H9 (cell line): ENCODE measurements at regions not wholly inside any gene's neighbourhood (a gene's known extent, or its start where the extent isn't known, plus 50 kb on each side); places are given as distances from the start of the nearest gene placed in this dataset.

ENCODE experiments used
- DNase-seq: peaks from one replicate; pipeline ENCODE4 v3.0.0-alpha.2; 2017
- H2AFZ ChIP-seq: one replicate; pipeline ENCODE4 v1.6.1; 2013; ENCODE audit warnings: mild to moderate bottlenecking, low read length, control low read depth, moderate library complexity
- H2AK5ac ChIP-seq: 2 replicates; pipeline ENCODE4 v1.6.1; 2013; ENCODE audit warnings: low read length, control low read depth, mixed read lengths; ENCODE audit not compliant: insufficient read length
- H2BK120ac ChIP-seq: one replicate; pipeline ENCODE4 v1.6.1; 2013; ENCODE audit warnings: low read depth, mild to moderate bottlenecking, low read length, control low read depth, inconsistent platforms; ENCODE audit not compliant: poor library complexity, severe bottlenecking
- H2BK12ac ChIP-seq: 2 replicates; pipeline ENCODE4 v1.6.1; 2013; ENCODE audit warnings: low read length, control low read depth, mixed read lengths, low read depth; ENCODE audit not compliant: insufficient read length
- H2BK15ac ChIP-seq: 2 replicates; pipeline ENCODE4 v1.6.1; 2013; ENCODE audit warnings: low read depth, low read length, control low read depth
- H2BK20ac ChIP-seq: one replicate; pipeline ENCODE4 v1.6.1; 2013; ENCODE audit warnings: low read depth, mild to moderate bottlenecking, low read length, control low read depth, inconsistent platforms; ENCODE audit not compliant: poor library complexity, severe bottlenecking
- H2BK5ac ChIP-seq: 2 replicates; pipeline ENCODE4 v1.6.1; 2013; ENCODE audit warnings: low read length, control low read depth, mixed read lengths; ENCODE audit not compliant: insufficient read length
- H3K14ac ChIP-seq: 2 replicates; pipeline ENCODE4 v1.6.1; 2013; ENCODE audit warnings: low read length, control low read depth; ENCODE audit not compliant: insufficient read depth
- H3K18ac ChIP-seq: 2 replicates; pipeline ENCODE4 v1.6.1; 2013; ENCODE audit warnings: low read depth, mild to moderate bottlenecking, mixed read lengths, low read length, control low read depth; ENCODE audit not compliant: insufficient read length
- H3K23ac ChIP-seq: 2 replicates; pipeline ENCODE4 v1.6.1; 2013; ENCODE audit warnings: low read length, control low read depth, mixed read lengths, low read depth; ENCODE audit not compliant: insufficient read length
- H3K23me2 ChIP-seq: 2 replicates; pipeline ENCODE4 v1.6.1; 2013; ENCODE audit warnings: low read depth, mild to moderate bottlenecking, mixed read lengths, low read length, control low read depth; ENCODE audit not compliant: insufficient read length, poor library complexity, severe bottlenecking
- H3K27ac ChIP-seq: 2 replicates; pipeline ENCODE4 v1.5.1; 2013; ENCODE audit warnings: low read length, control low read depth, mixed read lengths, low read depth; ENCODE audit not compliant: insufficient read length
- H3K27me3 ChIP-seq: 2 replicates; pipeline ENCODE4 v1.6.1; 2013; ENCODE audit warnings: low read length, control low read depth, inconsistent platforms; ENCODE audit not compliant: insufficient read depth
- H3K4ac ChIP-seq: 2 replicates; pipeline ENCODE4 v1.6.1; 2013; ENCODE audit warnings: low read depth, mild to moderate bottlenecking, control low read depth, inconsistent platforms, low read length, moderate library complexity
- H3K4me1 ChIP-seq: 2 replicates; pipeline ENCODE4 v1.6.1; 2013; ENCODE audit warnings: low read length, control low read depth, inconsistent platforms; ENCODE audit not compliant: insufficient read depth
- H3K4me2 ChIP-seq: 2 replicates; pipeline ENCODE4 v1.6.1; 2013; ENCODE audit warnings: low read length, control low read depth, mixed read lengths; ENCODE audit not compliant: insufficient read length, insufficient read depth
- H3K56ac ChIP-seq: 2 replicates; pipeline ENCODE4 v1.6.1; 2013; ENCODE audit warnings: low read depth, mild to moderate bottlenecking, mixed read lengths, low read length, control low read depth; ENCODE audit not compliant: insufficient read length
- H3K79me1 ChIP-seq: 2 replicates; pipeline ENCODE4 v1.6.1; 2013; ENCODE audit warnings: low read depth, mild to moderate bottlenecking, moderate library complexity, low read length, control low read depth, inconsistent platforms; ENCODE audit not compliant: insufficient read depth, poor library complexity, severe bottlenecking
- H3K79me2 ChIP-seq: 2 replicates; pipeline ENCODE4 v1.6.1; 2013; ENCODE audit warnings: low read length, control low read depth, inconsistent platforms; ENCODE audit not compliant: insufficient read depth
- H3K9ac ChIP-seq: 2 replicates; pipeline ENCODE4 v1.6.1; 2013; ENCODE audit warnings: low read length, control low read depth, mixed read lengths; ENCODE audit not compliant: insufficient read length; ENCODE audit errors: extremely low read depth
- H3K9me3 ChIP-seq: one replicate; pipeline ENCODE4 v1.6.1; 2013; ENCODE audit warnings: low read depth, low read length, inconsistent platforms; ENCODE audit not compliant: control insufficient read depth
- H3T11ph ChIP-seq: one replicate; pipeline ENCODE4 v1.6.1; 2013; ENCODE audit warnings: mild to moderate bottlenecking, low read length, control low read depth, inconsistent platforms
- H4K20me1 ChIP-seq: one replicate; pipeline ENCODE4 v1.6.1; 2013; ENCODE audit not compliant: control insufficient read depth, insufficient read length, insufficient read depth
- H4K5ac ChIP-seq: 2 replicates; pipeline ENCODE4 v1.6.1; 2013; ENCODE audit warnings: low read depth, mild to moderate bottlenecking, mixed read lengths, low read length, control low read depth; ENCODE audit not compliant: insufficient read length
- H4K8ac ChIP-seq: replicated peaks from 2 replicates; pipeline ENCODE4 v1.6.1; 2013; ENCODE audit warnings: low read length, control low read depth, mixed read lengths, low read depth; ENCODE audit not compliant: insufficient read length
- H4K91ac ChIP-seq: 2 replicates; pipeline ENCODE4 v1.6.1; 2013; ENCODE audit warnings: low read depth, mild to moderate bottlenecking, moderate library complexity, mixed read lengths, low read length, control low read depth; ENCODE audit not compliant: insufficient read length
- H3K27ac Mint-ChIP-seq, 3 experiments: 2 replicates in 2 of 3; 3 replicates in 1 of 3; pipeline ENCODE4 v1.8.0; 2020 to 2021; ENCODE audit warnings: mixed read lengths in 3 of 3, mild to moderate bottlenecking in 1 of 3, moderate library complexity in 1 of 3
- H3K27me3 Mint-ChIP-seq: 2 replicates; pipeline ENCODE4 v1.8.0; 2021; ENCODE audit warnings: low read depth, mild to moderate bottlenecking, moderate library complexity, mixed read lengths
- H3K36me3 Mint-ChIP-seq, 3 experiments: 2 replicates in 2 of 3; 3 replicates in 1 of 3; pipeline ENCODE4 v1.8.0; 2020 to 2021; ENCODE audit warnings: low read depth in 3 of 3, mixed read lengths in 3 of 3; ENCODE audit not compliant: insufficient read depth in 1 of 3
- H3K4me1 Mint-ChIP-seq, 2 experiments: 2 replicates each; pipeline ENCODE4 v1.8.0; 2020; ENCODE audit warnings: mixed read lengths in 2 of 2
- H3K4me3 Mint-ChIP-seq, 2 experiments: 2 replicates in 1 of 2; 3 replicates in 1 of 2; pipeline ENCODE4 v1.8.0; 2020 to 2021; ENCODE audit warnings: mild to moderate bottlenecking in 2 of 2, mixed read lengths in 2 of 2, moderate library complexity in 1 of 2
- H3K9me3 Mint-ChIP-seq, 2 experiments: 2 replicates in 1 of 2; 3 replicates in 1 of 2; pipeline ENCODE4 v1.8.0; 2020; ENCODE audit warnings: mild to moderate bottlenecking in 2 of 2, mixed read lengths in 2 of 2, moderate library complexity in 1 of 2
- WGBS: extraction: QIAGEN DNeasy Blood & Tissue Kit; methylation state at CpG from one replicate; pipeline ENCODE4 v1.1.7; 2013; ENCODE audit warnings: missing lambda C conversion rate, low lambda C conversion rate, mixed read lengths; ENCODE audit not compliant: insufficient read length; ENCODE audit errors: extremely low coverage; 5-methylcytosine and 5-hydroxymethylcytosine counted together
- TF ChIP-seq, protein P1 (sequence below): fragments of 200-600 bp; sonication (generic); conservative IDR thresholded peaks from 3 replicates; pipeline ENCODE4 v1.8.0; 2021; ENCODE audit warnings: antibody characterized with exemption, mild to moderate bottlenecking

- Histone ChIP-seq H4K5ac (no peak overlapping the region), H3K14ac (no peak overlapping the region), H3K9me3 (no peaks in the 10 kb centered on the region), H2BK15ac (no peak overlapping the region), H3K79me2 (no peaks in the 10 kb centered on the region), H3T11ph (no peak overlapping the region), H3K9ac (no peak overlapping the region), H3K27ac (no peak overlapping the region), H3K23ac (no peak overlapping the region), H3K4me2 (no peak overlapping the region), H4K8ac (no peak overlapping the region), H2BK5ac (no peak overlapping the region), H3K56ac (no peak overlapping the region), H2BK12ac (no peak overlapping the region), H2BK20ac (no peak overlapping the region), H3K18ac (no peak overlapping the region), H3K23me2 (no peaks in the 10 kb centered on the region), H2BK120ac (no peak overlapping the region), H4K20me1 (no peaks in the 10 kb centered on the region), H3K4me1 (no peaks in the 10 kb centered on the region), H3K4ac (no peak overlapping the region), H2AK5ac (no peak overlapping the region), H4K91ac (no peak overlapping the region), H3K79me1 (no peaks in the 10 kb centered on the region), H3K27me3 (no peaks in the 10 kb centered on the region), H2AFZ (no peak overlapping the region)
- Mint-ChIP-seq H3K36me3 (peaks cover 0 to 3% (median 0%) of the 10 kb centered on the region in 3 experiments; a peak in 2 of 7 replicates), H3K27me3 (0 out of 2 replicates have a peak, but pooled peaks cover 1% of the 10 kb centered on the region), H3K9me3 (peaks cover 0 to 6% of the 10 kb centered on the region in 2 experiments; a peak in 4 of 5 replicates), H3K4me3 (no peak overlapping the region), H3K4me1 (peaks cover 2 to 4% of the 10 kb centered on the region in 2 experiments; a peak in 2 of 4 replicates), H3K27ac (no peak overlapping the region)
- WGBS, result no CpG with 5 or more reads among the region's 7 CpGs
- DNase-seq, result peak; percentile 65
- TF ChIP-seq, protein P1, sequence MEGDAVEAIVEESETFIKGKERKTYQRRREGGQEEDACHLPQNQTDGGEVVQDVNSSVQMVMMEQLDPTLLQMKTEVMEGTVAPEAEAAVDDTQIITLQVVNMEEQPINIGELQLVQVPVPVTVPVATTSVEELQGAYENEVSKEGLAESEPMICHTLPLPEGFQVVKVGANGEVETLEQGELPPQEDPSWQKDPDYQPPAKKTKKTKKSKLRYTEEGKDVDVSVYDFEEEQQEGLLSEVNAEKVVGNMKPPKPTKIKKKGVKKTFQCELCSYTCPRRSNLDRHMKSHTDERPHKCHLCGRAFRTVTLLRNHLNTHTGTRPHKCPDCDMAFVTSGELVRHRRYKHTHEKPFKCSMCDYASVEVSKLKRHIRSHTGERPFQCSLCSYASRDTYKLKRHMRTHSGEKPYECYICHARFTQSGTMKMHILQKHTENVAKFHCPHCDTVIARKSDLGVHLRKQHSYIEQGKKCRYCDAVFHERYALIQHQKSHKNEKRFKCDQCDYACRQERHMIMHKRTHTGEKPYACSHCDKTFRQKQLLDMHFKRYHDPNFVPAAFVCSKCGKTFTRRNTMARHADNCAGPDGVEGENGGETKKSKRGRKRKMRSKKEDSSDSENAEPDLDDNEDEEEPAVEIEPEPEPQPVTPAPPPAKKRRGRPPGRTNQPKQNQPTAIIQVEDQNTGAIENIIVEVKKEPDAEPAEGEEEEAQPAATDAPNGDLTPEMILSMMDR, result peak; percentile 53
Measured at GRCh38 chr2:129331638-129332037, 647.8 kb upstream of the RAB6C start.
